ENCODE measurements at regions not wholly inside any gene's neighbourhood (a gene's known extent, or its start where the extent isn't known, plus 50 kb on each side); places are given as distances from the start of the nearest gene placed in this dataset.

GRCh38 chr11:87423161-87423560 is 385.4 kb downstream of the TMEM135 start:
- intact Hi-C loops (cut with micrococcal nuclease), result loop anchor here (5.0 kb wide), 1 partner anchor 71 kb away; no protein-coding TSS in a partner anchor
- no peak for DNase-seq
- no peak for ATAC-seq

DNA sequence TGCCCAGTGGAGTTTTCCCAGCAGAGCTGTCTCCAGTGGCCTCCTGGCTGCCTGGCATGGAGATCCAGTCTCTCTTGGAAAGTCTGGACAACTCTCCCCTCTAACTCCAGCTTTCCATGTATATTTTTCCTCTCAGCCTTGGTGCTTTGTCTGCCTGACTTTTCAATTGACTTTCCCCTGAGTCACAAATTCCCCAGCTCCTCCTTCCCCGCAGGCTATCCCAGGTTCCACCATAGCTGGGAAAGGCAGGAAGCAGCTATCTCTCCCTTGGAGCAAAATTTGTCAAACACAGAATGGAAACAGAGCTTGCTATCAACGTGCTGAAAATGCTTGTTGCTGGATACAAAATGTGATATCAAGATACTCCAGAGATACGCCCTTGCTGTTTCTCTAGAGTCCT is 384.8 kb downstream of the TMEM135 start:
- ATAC-seq (no peak), DNase-seq (no peak)
- intact Hi-C loops (cut with micrococcal nuclease), result loop anchor here (5.0 kb wide), 1 partner anchor 70 kb away; no protein-coding TSS in a partner anchor

DNA sequence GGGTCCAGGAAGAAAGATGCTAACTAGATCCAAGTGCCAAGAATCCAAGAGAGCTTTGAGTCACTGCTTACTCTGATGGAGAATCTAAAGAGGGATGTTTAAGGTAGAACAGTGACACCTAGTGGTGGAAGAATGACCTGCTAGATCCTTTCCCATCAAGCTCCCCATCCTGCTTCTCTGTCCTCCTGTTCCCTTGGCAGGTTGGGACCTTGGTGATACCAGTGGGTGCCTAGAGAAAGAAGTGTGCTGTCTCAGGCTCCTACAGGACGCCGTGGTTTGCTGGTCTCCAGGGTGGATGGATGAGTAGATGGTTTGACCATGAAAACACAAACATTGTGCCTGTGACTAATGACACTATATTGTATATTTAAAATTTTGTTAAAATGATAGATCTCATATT is 383.7 kb downstream of the TMEM135 start:
- intact Hi-C loops (cut with micrococcal nuclease), result loop anchor here (5.0 kb wide), 1 partner anchor 69 kb away; no protein-coding TSS in a partner anchor
- ATAC-seq, result peak; percentile 93
- no peak for DNase-seq

- intact Hi-C loops (cut with micrococcal nuclease), result no loop called here
- DNase-seq (no peak), ATAC-seq (no peak)
Measured at GRCh38 chr11:87417951-87418350, 380.2 kb downstream of the TMEM135 start.

DNA sequence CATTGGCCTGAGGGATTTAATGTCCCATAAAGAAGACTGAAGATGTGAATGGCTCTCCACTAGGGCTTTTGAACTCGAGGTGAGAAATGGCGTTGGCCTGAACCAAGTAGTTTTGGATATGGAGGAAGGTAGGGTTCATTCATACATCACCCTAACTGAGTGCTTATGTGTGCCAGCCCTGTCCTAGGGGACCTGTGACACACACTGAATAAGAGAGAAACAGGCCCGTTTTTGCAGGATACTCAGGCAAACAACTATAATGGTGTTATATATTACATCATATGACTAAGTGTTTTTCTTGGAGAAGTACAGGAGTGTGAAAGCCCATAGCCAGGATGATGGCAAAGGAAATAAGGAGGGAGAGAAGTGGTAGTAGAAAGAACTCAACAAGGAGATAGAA is 368.1 kb downstream of the TMEM135 start:
- intact Hi-C loops (cut with micrococcal nuclease), result no loop called here
- no peak for DNase-seq
- peak; percentile 86 for ATAC-seq

DNA sequence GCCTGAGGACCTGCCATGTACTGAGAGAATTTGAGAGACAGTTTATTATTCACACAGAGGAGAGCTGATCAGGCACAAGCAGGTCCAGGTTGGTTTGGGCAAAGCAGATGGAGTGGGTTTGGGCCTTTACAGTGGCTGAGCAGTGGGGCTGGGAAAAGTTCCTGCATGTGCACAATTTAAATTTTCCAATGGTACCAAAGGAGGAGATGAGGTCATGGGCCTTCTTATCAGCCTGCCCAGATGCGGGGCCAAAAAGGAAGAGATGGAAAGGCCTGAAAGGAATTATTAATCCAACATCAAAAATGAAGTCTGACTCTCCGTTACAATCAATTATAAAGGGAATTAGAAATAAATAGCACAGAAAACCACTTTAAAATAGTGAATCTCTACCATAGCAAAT is 367.6 kb downstream of the TMEM135 start:
- ATAC-seq (peak; percentile 22), DNase-seq (no peak)
- intact Hi-C loops (cut with micrococcal nuclease), result no loop called here

DNA sequence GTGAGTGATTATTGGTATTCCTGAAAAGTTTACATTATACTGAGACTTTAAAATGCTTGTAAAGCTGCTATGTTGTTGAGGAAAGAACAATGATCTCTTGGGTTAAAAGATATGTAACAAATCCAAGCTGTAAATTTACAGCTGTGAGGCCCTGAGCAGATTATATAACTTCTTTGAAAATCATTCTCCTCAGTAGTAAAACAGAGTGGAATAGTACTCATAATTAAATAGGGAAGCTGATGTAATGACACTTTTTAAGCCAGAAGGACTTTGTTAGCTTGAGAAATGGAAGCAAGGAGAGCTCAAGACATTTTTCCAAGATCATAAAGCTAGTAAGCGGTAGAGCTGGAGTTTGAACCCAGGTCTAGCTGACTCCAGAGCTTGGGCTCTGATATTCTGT is 363.9 kb downstream of the TMEM135 start:
- no peak for ATAC-seq
- intact Hi-C loops (cut with micrococcal nuclease), result no loop called here

GRCh38 chr11:87399341-87399740 is 361.6 kb downstream of the TMEM135 start:
- DNase-seq (no peak), ATAC-seq (peak; percentile 60)
- intact Hi-C loops (cut with micrococcal nuclease), result no loop called here

More for the DNA sequence above, 363.9 kb downstream of the TMEM135 start:
- DNase-seq, result no peak

DNA sequence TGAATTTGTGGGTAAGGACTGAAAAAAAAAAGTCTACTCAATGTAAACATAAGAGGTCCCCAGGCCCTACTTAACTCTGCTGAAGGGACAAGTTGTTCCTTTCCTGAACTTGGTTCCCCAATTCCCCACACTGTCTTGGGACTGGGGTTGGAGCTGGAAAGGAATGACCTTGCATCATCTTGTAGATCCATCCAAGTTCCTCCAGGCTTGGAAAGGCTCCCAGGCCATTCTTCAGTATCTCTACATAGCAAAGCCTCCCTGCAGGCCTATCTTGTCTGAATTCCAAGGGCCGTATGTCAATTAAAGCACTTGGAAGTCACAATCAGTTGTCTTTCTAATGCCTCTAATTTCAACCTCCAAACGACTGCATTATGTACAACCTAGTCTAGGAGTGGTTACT is 361.2 kb downstream of the TMEM135 start:
- peak; percentile 94 for ATAC-seq
- intact Hi-C loops (cut with micrococcal nuclease), result no loop called here
- no peak for DNase-seq

- ATAC-seq (no peak), DNase-seq (no peak)
Measured at GRCh38 chr11:87397011-87397865, 359.5 kb downstream of the TMEM135 start.

DNA sequence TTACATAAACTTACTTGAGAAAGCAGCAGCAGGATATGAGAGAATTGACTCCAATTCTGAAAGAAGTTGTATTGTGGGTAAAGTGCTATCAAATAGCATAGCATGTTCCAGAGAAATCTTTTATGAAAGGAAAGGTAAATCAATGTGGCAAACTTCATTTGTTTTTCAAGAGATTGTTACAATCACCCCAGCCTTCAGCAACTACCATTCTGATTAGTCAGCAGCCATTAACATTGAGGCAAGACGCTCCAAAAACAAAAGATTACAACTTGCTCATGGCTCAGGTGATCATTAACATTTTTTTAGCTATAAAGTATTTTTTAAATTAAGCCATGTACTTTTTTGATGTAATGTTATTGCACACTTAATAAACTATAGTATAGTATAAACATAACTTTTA is 357.2 kb downstream of the TMEM135 start:
- DNase-seq (no peak), ATAC-seq (no peak)
- intact Hi-C loops (cut with micrococcal nuclease), result no loop called here

More at GRCh38 chr11:87397011-87397865, 359.5 kb downstream of the TMEM135 start:
- intact Hi-C loops (cut with micrococcal nuclease), result no loop called here

DNA sequence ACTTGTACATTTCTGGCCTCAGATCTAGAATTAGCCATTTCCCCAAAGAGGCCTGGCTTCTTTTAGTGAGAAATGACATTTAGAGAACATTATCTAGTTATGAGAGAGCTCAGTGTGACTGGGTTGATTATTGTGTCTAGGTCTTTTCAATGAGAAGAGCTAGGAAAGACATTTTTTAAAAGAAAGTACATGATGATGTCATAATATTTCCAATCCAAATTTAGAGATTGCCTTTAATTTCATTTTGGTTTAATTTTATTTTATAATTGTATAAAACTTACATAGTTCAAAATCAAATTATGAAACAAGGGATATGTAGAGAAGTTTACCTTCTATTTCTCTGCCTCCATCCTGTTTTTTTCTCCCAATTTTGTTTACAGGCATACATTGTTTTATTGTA is 354.9 kb downstream of the TMEM135 start:
- intact Hi-C loops (cut with micrococcal nuclease), result no loop called here
- no peak for ATAC-seq

GRCh38 chr11:87391496-87391895 is 353.8 kb downstream of the TMEM135 start:
- intact Hi-C loops (cut with micrococcal nuclease), result no loop called here
- DNase-seq (no peak), ATAC-seq (peak; percentile 82)

More for the DNA sequence above, 354.9 kb downstream of the TMEM135 start:
- DNase-seq, result no peak

DNA sequence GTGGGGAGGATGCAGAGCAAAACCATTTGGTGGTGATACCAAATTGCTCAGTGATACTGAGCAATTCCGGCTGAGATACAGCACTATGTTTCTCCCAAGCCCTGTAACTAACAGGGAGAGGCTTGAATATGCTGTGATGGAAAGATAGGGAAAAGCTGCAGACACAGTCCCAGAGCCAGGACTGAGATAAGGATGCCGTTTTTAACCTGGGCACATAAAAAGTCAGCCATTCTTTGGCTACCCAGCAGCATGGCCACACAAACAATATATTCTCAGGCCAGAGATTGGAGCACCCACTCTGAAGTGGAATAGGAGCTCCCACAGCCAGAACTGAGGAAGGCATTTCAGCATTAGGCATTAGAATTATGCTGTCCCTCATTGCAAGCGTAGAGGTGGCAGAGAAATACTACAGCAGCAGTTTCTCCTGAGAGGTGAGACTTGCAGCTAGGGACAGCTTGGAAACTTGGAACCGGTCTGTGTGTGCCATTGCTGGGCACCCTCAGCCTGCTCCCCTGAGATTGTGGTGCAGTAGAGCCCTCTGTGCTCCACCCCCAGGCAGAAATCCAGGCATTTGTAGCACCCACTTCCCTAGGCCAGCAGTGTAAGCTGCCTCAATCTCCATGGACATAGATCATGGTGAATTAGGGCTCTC is 346.5 kb downstream of the TMEM135 start:
- ATAC-seq (peak; percentile 86), DNase-seq (no peak)
- intact Hi-C loops (cut with micrococcal nuclease), result no loop called here

DNA sequence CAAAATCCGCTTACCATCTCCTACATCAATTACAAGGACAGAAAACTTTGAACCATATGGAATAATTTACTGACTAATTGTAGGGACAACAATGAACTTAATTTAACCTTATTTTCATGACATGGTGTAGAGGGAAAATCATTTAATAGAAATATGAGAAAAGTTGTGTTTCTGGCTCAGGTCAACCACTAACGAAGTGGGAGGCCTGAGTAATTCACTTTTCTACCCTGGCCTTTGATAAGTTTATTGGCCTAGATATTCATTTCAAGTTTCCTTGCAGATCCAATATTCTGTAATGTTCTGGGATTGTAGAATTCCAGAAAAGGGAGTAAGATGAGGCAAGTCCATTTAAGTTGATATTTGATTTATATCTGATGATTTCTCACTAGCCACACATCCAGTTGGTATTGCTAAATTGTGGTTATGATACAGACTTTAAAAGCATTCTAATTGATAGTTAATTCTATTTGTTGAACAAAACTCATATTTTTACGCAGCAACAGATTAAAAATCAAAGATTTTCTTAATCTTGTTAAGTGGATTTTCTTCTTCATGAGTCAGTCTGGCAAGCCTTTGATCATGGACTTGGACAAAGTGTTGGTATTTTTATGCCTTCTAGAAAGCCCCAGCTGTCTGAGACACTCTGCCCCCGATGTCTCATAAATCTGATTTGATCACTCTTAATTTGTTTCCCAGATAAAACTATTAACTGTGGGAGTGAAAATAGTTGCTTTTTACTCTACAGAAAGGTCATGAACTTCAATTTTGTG is 336.5 kb downstream of the TMEM135 start:
- DNase-seq, result no peak
- intact Hi-C loops (cut with micrococcal nuclease), result no loop called here
- ATAC-seq, result no peak

All from left ventricle myocardium superior (tissue), 1 donor.